Osteoblast (primary cell): ENCODE measurements at regions not wholly inside any gene's neighbourhood (a gene's known extent, or its start where the extent isn't known, plus 50 kb on each side); places are given as distances from the start of the nearest gene placed in this dataset.

Experiments used
- DNase-seq: peaks from one replicate; pipeline ENCODE4 v3.0.0; 2011; ENCODE audit warnings: low spot score, mixed read lengths; ENCODE audit not compliant: insufficient read length; ENCODE audit errors: missing footprints
- H2AFZ ChIP-seq: 2 replicates; pipeline ENCODE4 v1.6.0; 2011; ENCODE audit warnings: mild to moderate bottlenecking, low read length
- H3K27ac ChIP-seq: 2 replicates; pipeline ENCODE4 v1.5.1; 2011; ENCODE audit warnings: mild to moderate bottlenecking, low read depth, low read length, moderate library complexity
- H3K27me3 ChIP-seq: 2 replicates; pipeline ENCODE4 v1.6.0; 2012; ENCODE audit warnings: mild to moderate bottlenecking, control low read depth, inconsistent platforms, low read length, moderate library complexity; ENCODE audit not compliant: insufficient read depth
- H3K36me3 ChIP-seq: 2 replicates; pipeline ENCODE4 v1.5.1; 2011; ENCODE audit warnings: mild to moderate bottlenecking, low read length, control low read depth, moderate library complexity; ENCODE audit not compliant: insufficient read depth
- H3K4me1 ChIP-seq: 2 replicates; pipeline ENCODE4 v1.5.1; 2011; ENCODE audit warnings: mild to moderate bottlenecking, low read length, control low read depth, moderate library complexity; ENCODE audit not compliant: insufficient read depth
- H3K4me2 ChIP-seq: 2 replicates; pipeline ENCODE4 v1.6.0; 2011; ENCODE audit warnings: mild to moderate bottlenecking, low read length; ENCODE audit not compliant: insufficient read depth
- H3K4me3 ChIP-seq: fragments of 200-600 bp; sonication (generic); 3 replicates; pipeline ENCODE4 v1.5.1; 2012; ENCODE audit warnings: mild to moderate bottlenecking, low read length, inconsistent platforms; ENCODE audit not compliant: insufficient read depth
- H3K79me2 ChIP-seq: 2 replicates; pipeline ENCODE4 v1.6.0; 2012; ENCODE audit warnings: mild to moderate bottlenecking, low read length, control low read depth, inconsistent platforms; ENCODE audit not compliant: insufficient read depth
- H3K9me3 ChIP-seq: 2 replicates; pipeline ENCODE4 v1.5.1; 2011; ENCODE audit warnings: low read depth, low read length, control low read depth
- H4K20me1 ChIP-seq: 2 replicates; pipeline ENCODE4 v1.6.0; 2012; ENCODE audit warnings: mild to moderate bottlenecking, low read length, control low read depth; ENCODE audit not compliant: insufficient read depth
- TF ChIP-seq, protein P1 (sequence below): IDR thresholded peaks from 2 replicates; pipeline ENCODE4 v1.5.1; 2011; ENCODE audit warnings: mild to moderate bottlenecking, low read depth, low read length, moderate library complexity; ENCODE audit errors: extremely low read depth

DNA sequence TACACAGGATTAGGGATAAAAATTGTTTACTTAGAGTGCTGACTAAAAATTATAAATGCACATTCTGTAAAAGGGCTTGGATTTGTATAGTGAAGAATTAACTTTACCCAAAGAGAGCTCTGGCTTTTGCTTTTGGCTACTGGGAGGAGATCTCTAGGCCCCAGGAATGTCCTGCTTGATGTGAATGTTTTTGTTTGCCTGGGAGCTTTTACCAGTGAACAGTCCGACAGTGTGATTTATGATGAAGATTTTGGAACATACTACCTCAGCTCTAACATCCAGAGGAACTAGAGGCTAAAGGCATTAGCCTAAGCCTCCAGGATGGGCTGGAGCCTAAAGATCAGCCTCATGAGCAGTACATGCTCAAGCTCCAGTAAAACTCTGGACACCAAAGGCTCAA, 103.7 kb upstream of the RFX3 start:
- Histone ChIP-seq H3K4me3 (no peak overlapping the region), H3K9me3 (no peaks in the 10 kb centered on the region), H4K20me1 (no peaks in the 10 kb centered on the region), H2AFZ (peak overlapping the region; percentile 41), H3K4me2 (peak overlapping the region; percentile 63), H3K36me3 (no peaks in the 10 kb centered on the region), H3K4me1 (peaks cover 18% of the 10 kb centered on the region), H3K27me3 (no peaks in the 10 kb centered on the region), H3K27ac (no peak overlapping the region), H3K79me2 (no peaks in the 10 kb centered on the region)
- TF ChIP-seq, protein P1, sequence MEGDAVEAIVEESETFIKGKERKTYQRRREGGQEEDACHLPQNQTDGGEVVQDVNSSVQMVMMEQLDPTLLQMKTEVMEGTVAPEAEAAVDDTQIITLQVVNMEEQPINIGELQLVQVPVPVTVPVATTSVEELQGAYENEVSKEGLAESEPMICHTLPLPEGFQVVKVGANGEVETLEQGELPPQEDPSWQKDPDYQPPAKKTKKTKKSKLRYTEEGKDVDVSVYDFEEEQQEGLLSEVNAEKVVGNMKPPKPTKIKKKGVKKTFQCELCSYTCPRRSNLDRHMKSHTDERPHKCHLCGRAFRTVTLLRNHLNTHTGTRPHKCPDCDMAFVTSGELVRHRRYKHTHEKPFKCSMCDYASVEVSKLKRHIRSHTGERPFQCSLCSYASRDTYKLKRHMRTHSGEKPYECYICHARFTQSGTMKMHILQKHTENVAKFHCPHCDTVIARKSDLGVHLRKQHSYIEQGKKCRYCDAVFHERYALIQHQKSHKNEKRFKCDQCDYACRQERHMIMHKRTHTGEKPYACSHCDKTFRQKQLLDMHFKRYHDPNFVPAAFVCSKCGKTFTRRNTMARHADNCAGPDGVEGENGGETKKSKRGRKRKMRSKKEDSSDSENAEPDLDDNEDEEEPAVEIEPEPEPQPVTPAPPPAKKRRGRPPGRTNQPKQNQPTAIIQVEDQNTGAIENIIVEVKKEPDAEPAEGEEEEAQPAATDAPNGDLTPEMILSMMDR: no peak
- no peak for DNase-seq

DNA sequence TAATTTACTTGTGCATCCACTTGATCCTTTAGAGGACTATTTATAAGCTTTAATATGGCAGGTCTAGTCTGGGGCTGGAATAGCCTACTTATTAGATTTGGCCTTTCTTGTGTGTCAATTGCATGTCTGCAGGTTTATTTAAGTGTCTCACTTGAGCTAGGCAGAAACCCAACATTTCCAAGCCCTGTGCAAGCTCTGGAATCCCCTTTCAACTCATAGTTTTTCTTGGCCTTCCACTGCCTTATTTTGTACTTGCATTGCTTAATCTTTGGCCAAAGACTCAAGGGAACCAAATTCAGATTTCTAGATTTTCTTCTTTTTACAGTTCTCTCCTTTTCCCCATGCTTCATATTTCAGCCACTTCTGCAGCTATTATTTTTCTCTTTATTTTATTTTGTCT, 102.4 kb upstream of the RFX3 start:
- Histone ChIP-seq H3K4me3 (no peak overlapping the region), H3K79me2 (no peaks in the 10 kb centered on the region), H4K20me1 (no peaks in the 10 kb centered on the region), H3K36me3 (no peaks in the 10 kb centered on the region), H2AFZ (no peak overlapping the region), H3K4me2 (no peak overlapping the region), H3K27ac (no peak overlapping the region), H3K27me3 (no peaks in the 10 kb centered on the region), H3K9me3 (no peaks in the 10 kb centered on the region), H3K4me1 (peaks cover 18% of the 10 kb centered on the region)
- DNase-seq: peak; percentile 4
- TF ChIP-seq, protein P1: no peak

DNA sequence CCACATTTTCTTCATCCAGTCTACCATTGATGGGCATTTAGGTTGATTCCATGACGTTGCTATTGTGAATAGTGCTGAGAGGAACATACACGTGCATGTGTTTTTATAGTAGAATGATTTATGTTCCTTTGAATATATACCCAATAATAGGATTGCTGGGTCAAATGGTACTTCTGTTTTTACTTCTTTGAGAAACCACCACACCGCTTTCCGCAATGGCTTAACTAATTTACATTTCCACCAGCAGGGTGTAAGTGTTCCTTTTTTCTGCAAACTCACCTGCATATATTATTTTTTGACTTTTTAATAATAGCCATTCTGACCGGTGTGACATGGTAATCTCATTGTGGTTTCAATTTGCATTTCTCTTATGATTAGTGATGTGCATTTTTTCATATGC, 82.2 kb upstream of the RFX3 start:
- Histone ChIP-seq H3K4me3 (no peak overlapping the region), H3K36me3 (no peaks in the 10 kb centered on the region), H3K27ac (no peak overlapping the region), H3K79me2 (no peaks in the 10 kb centered on the region), H3K4me2 (no peak overlapping the region), H4K20me1 (no peaks in the 10 kb centered on the region), H3K4me1 (no peaks in the 10 kb centered on the region), H3K9me3 (no peaks in the 10 kb centered on the region), H2AFZ (no peak overlapping the region), H3K27me3 (no peaks in the 10 kb centered on the region)
- DNase-seq: no peak
- TF ChIP-seq, protein P1: no peak

DNA sequence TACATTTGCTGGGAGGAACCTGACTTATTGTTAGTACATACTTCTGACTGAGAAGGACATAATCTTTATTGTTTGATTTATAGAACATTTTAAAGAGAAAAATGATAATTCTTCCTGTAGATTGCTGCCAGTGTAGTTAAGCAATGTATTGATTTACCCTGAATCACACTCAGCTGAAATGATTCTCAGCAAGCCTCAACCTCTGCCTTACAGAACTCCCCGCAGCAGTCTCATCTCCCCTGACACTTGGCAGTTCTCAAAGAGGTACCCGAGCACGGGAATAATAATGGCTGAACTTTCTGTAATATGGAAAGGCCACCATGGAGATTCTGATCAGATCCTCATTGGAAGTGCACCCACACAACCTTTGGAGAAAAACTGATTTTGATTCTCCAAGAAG, 74.9 kb upstream of the RFX3 start:
- no peak for DNase-seq

More for the DNA sequence above, 74.9 kb upstream of the RFX3 start:
- H4K20me1 ChIP-seq: no peaks in the 10 kb centered on the region
- no peak overlapping the region for H3K27ac ChIP-seq
- TF ChIP-seq, protein P1: no peak
- H2AFZ ChIP-seq: no peak overlapping the region
- no peaks in the 10 kb centered on the region for H3K36me3 ChIP-seq
- H3K4me1 ChIP-seq: no peaks in the 10 kb centered on the region
- H3K27me3 ChIP-seq: no peaks in the 10 kb centered on the region
- H3K79me2 ChIP-seq: no peaks in the 10 kb centered on the region
- H3K9me3 ChIP-seq: no peaks in the 10 kb centered on the region
- H3K4me2 ChIP-seq: no peak overlapping the region
- H3K4me3 ChIP-seq: no peak overlapping the region
